ENCODE measurements at regions not wholly inside any gene's neighbourhood (a gene's known extent, or its start where the extent isn't known, plus 50 kb on each side); places are given as distances from the start of the nearest gene placed in this dataset.

DNA sequence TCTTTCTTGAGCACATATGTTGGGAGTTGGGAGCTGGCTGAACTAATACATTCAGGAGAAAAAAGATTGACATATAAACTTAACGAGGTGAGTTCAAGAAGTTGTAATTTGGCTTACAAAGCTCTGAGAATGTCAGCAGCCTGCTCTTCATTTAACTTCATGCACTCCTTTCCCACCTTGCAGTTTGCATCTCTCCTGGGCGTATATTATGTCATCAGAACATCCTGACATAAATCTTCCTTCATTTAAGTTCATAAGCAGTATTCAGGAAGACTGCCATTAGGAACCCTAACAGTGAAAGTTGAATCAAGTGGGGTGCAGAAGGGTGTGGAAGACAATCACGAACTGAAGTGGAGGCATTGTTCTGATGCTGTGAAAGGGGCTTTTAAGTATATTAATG, 288.1 kb downstream of the ARPP21 start:
- H3K4me2 ChIP-seq (ENCODE audit: low read depth, low read length), result no peak overlapping the region
- TF ChIP-seq, protein P1, sequence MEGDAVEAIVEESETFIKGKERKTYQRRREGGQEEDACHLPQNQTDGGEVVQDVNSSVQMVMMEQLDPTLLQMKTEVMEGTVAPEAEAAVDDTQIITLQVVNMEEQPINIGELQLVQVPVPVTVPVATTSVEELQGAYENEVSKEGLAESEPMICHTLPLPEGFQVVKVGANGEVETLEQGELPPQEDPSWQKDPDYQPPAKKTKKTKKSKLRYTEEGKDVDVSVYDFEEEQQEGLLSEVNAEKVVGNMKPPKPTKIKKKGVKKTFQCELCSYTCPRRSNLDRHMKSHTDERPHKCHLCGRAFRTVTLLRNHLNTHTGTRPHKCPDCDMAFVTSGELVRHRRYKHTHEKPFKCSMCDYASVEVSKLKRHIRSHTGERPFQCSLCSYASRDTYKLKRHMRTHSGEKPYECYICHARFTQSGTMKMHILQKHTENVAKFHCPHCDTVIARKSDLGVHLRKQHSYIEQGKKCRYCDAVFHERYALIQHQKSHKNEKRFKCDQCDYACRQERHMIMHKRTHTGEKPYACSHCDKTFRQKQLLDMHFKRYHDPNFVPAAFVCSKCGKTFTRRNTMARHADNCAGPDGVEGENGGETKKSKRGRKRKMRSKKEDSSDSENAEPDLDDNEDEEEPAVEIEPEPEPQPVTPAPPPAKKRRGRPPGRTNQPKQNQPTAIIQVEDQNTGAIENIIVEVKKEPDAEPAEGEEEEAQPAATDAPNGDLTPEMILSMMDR (IDR thresholded peaks at IDR 0.05; ENCODE audit: low read length), result no peak
- TF ChIP-seq EZH2phosphoT487 (IDR thresholded peaks at IDR 0.05; ENCODE audit: low read length) (no peak), EZH2 (optimal IDR thresholded peaks at IDR 0.05; ENCODE audit: low read depth, low read length) (no peak)
- no peaks in the 10 kb centered on the region for H4K20me1 ChIP-seq (ENCODE audit: insufficient read depth, low read length)
- H3K4me3 ChIP-seq (ENCODE audit: low read length), result no peak overlapping the region
- H3K36me3 ChIP-seq (replicated peaks; ENCODE audit: insufficient read depth, low read length), result no peaks in the 10 kb centered on the region
- no peaks in the 10 kb centered on the region for H3K79me2 ChIP-seq (ENCODE audit: low read length)
- H3K4me1 ChIP-seq (ENCODE audit: low read length), result no peaks in the 10 kb centered on the region
- H3K9me2 ChIP-seq (replicated peaks; ENCODE audit: insufficient read depth, low read length), result no peaks in the 10 kb centered on the region
- H3K9ac ChIP-seq (ENCODE audit: low read length), result no peak overlapping the region
- H3K27ac ChIP-seq (ENCODE audit: low read length), result no peak overlapping the region
- H3F3A ChIP-seq (ENCODE audit: insufficient read depth, low read length), result no peaks in the 10 kb centered on the region
- DNase-seq, result no peak
- no peaks in the 10 kb centered on the region for H3K27me3 ChIP-seq (replicated peaks; ENCODE audit: insufficient read depth, low read length)
- no peak overlapping the region for H2AFZ ChIP-seq (ENCODE audit: low read length)
- H3K9me3 ChIP-seq (replicated peaks; ENCODE audit: insufficient read depth, low read length), result no peaks in the 10 kb centered on the region

DNA sequence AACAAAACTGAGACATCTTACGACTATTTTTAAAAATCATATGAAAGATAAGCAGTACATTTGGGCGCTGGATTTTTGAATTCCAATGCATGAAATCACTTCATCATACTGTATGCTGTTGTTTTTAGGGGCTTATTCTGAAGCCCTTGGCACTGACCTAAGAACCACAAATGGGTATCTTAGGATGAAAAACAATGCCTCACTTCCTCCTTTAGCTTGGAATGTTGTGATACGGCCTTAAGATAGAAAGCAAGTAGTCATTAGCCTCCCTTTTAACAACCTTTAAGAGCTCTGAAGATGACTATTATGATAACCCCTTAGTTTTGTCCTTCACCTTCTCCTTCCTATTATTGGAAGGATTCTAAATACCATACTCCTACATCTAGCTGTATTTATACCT, 289.8 kb downstream of the ARPP21 start:
- Histone ChIP-seq H3K36me3 (replicated peaks; ENCODE audit: insufficient read depth, low read length) (no peaks in the 10 kb centered on the region), H3K4me2 (ENCODE audit: low read depth, low read length) (no peak overlapping the region), H3K4me3 (ENCODE audit: low read length) (no peak overlapping the region), H3K27me3 (replicated peaks; ENCODE audit: insufficient read depth, low read length) (no peaks in the 10 kb centered on the region), H2AFZ (ENCODE audit: low read length) (no peak overlapping the region), H3K79me2 (ENCODE audit: low read length) (no peaks in the 10 kb centered on the region), H3K27ac (ENCODE audit: low read length) (no peak overlapping the region), H3F3A (ENCODE audit: insufficient read depth, low read length) (no peaks in the 10 kb centered on the region), H3K9me3 (replicated peaks; ENCODE audit: insufficient read depth, low read length) (no peaks in the 10 kb centered on the region), H3K4me1 (ENCODE audit: low read length) (no peaks in the 10 kb centered on the region), H3K9me2 (replicated peaks; ENCODE audit: insufficient read depth, low read length) (no peaks in the 10 kb centered on the region), H4K20me1 (ENCODE audit: insufficient read depth, low read length) (no peaks in the 10 kb centered on the region), H3K9ac (ENCODE audit: low read length) (no peak overlapping the region)
- no peak for DNase-seq
- no peak for TF ChIP-seq EZH2 (optimal IDR thresholded peaks at IDR 0.05; ENCODE audit: low read depth, low read length)
- TF ChIP-seq, protein P1 (IDR thresholded peaks at IDR 0.05; ENCODE audit: low read length), result no peak
- no peak for TF ChIP-seq EZH2phosphoT487 (IDR thresholded peaks at IDR 0.05; ENCODE audit: low read length)

DNA sequence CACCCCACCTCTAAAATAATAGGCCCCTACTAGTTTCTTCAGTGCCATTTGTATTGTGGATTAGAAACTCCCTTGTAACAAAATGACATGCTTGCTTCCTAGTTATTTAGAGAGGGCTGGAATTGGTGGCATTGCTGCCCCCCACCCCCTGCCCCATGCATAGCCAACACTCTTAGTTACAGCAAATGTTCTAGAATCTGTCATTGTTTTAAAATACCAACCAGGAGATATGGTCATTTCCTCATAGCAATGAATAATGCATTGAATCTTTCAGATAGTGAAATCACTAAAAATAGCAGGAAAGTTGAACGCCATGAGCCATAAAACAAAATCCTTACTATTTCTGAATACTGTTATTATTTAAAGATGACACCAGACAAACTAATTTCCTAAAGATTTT, 292.5 kb downstream of the ARPP21 start:
- H3K27ac ChIP-seq (ENCODE audit: low read length), result no peak overlapping the region
- H3K9me3 ChIP-seq (replicated peaks; ENCODE audit: insufficient read depth, low read length), result no peaks in the 10 kb centered on the region
- no peak overlapping the region for H3K4me2 ChIP-seq (ENCODE audit: low read depth, low read length)
- no peaks in the 10 kb centered on the region for H3K27me3 ChIP-seq (replicated peaks; ENCODE audit: insufficient read depth, low read length)
- H3F3A ChIP-seq (ENCODE audit: insufficient read depth, low read length), result no peaks in the 10 kb centered on the region
- no peak for TF ChIP-seq EZH2phosphoT487 (IDR thresholded peaks at IDR 0.05; ENCODE audit: low read length)
- TF ChIP-seq, protein P1 (IDR thresholded peaks at IDR 0.05; ENCODE audit: low read length), result no peak
- DNase-seq, result no peak
- H4K20me1 ChIP-seq (ENCODE audit: insufficient read depth, low read length), result no peaks in the 10 kb centered on the region
- no peak overlapping the region for H3K4me3 ChIP-seq (ENCODE audit: low read length)
- no peak overlapping the region for H3K9ac ChIP-seq (ENCODE audit: low read length)
- H2AFZ ChIP-seq (ENCODE audit: low read length), result no peak overlapping the region
- H3K9me2 ChIP-seq (replicated peaks; ENCODE audit: insufficient read depth, low read length), result no peaks in the 10 kb centered on the region
- H3K79me2 ChIP-seq (ENCODE audit: low read length), result no peaks in the 10 kb centered on the region
- no peaks in the 10 kb centered on the region for H3K4me1 ChIP-seq (ENCODE audit: low read length)
- H3K36me3 ChIP-seq (replicated peaks; ENCODE audit: insufficient read depth, low read length), result no peaks in the 10 kb centered on the region
